DOHH2 (cell line): ENCODE measurements at regions not wholly inside any gene's neighbourhood (a gene's known extent, or its start where the extent isn't known, plus 50 kb on each side); places are given as distances from the start of the nearest gene placed in this dataset.

Source experiments
- H3F3A ChIP-seq: fragments of 200-600 bp; sonication (generic), shearing (Covaris generic); 2 replicates; pipeline ENCODE4 v1.6.0; 2016; ENCODE audit warnings: antibody characterized with exemption, mild to moderate bottlenecking; ENCODE audit not compliant: control insufficient read depth, insufficient read depth
- H3K27ac ChIP-seq: fragments of 200-600 bp; sonication (generic); 2 replicates; pipeline ENCODE4 v1.5.1; 2014; ENCODE audit warnings: low read depth, mild to moderate bottlenecking, low read length, moderate library complexity
- H3K27me3 ChIP-seq: fragments of 200-600 bp; sonication (generic); 2 replicates; pipeline ENCODE4 v1.6.1; 2014; ENCODE audit warnings: mild to moderate bottlenecking, low read length, mixed read lengths; ENCODE audit not compliant: control insufficient read depth
- H3K36me3 ChIP-seq: fragments of 200-600 bp; sonication (generic); 2 replicates; pipeline ENCODE4 v1.6.1; 2014; ENCODE audit warnings: mild to moderate bottlenecking, low read length, moderate library complexity, mixed read lengths; ENCODE audit not compliant: control insufficient read depth
- H3K4me1 ChIP-seq: fragments of 200-600 bp; sonication (generic); 2 replicates; pipeline ENCODE4 v1.6.1; 2014; ENCODE audit warnings: mild to moderate bottlenecking, low read length, mixed read lengths; ENCODE audit not compliant: control insufficient read depth
- H3K4me2 ChIP-seq: fragments of 200-600 bp; sonication (generic); 2 replicates; pipeline ENCODE4 v1.6.0; 2014; ENCODE audit warnings: mild to moderate bottlenecking, low read length, moderate library complexity
- H3K4me3 ChIP-seq: fragments of 200-600 bp; sonication (generic); 2 replicates; pipeline ENCODE4 v1.5.1; 2014; ENCODE audit warnings: mild to moderate bottlenecking, low read length, mixed read lengths
- H3K79me2 ChIP-seq: fragments of 200-600 bp; sonication (generic); 2 replicates; pipeline ENCODE4 v1.6.1; 2014; ENCODE audit warnings: mild to moderate bottlenecking, low read length, mixed read lengths; ENCODE audit not compliant: control insufficient read depth
- H3K9me2 ChIP-seq: fragments of 200-600 bp; sonication (generic); replicated peaks from 2 replicates; pipeline ENCODE4 v1.6.1; 2014; ENCODE audit warnings: mild to moderate bottlenecking, low read length, mixed read lengths; ENCODE audit not compliant: control insufficient read depth
- H3K9me3 ChIP-seq: fragments of 200-600 bp; sonication (generic); 2 replicates; pipeline ENCODE4 v1.6.1; 2014; ENCODE audit warnings: antibody characterized with exemption, low read length, mixed read lengths; ENCODE audit not compliant: control insufficient read depth, insufficient read depth
- H4K20me1 ChIP-seq: fragments of 200-600 bp; sonication (generic); 2 replicates; pipeline ENCODE4 v1.6.0; 2014; ENCODE audit warnings: low read depth, mild to moderate bottlenecking, antibody characterized with exemption, low read length, moderate library complexity; ENCODE audit not compliant: control insufficient read depth, insufficient read depth
- CTCF ChIP-seq: fragments of 200-600 bp; sonication (generic); IDR thresholded peaks from one replicate; pipeline ENCODE4 v1.5.1; 2014; ENCODE audit warnings: antibody characterized with exemption, mild to moderate bottlenecking, low read depth, low read length; ENCODE audit not compliant: poor library complexity, severe bottlenecking
- EZH2phosphoT487 ChIP-seq: fragments of 200-600 bp; sonication (generic); IDR thresholded peaks from 2 replicates; pipeline ENCODE4 v1.6.1; 2017; ENCODE audit warnings: borderline replicate concordance, mild to moderate bottlenecking, antibody characterized with exemption, low read length, moderate library complexity, mixed read lengths

- Histone ChIP-seq H3K4me2 (no peak overlapping the region), H3K36me3 (no peaks in the 10 kb centered on the region), H3K9me3 (no peaks in the 10 kb centered on the region; the same call in 1 of the 2 replicates), H3K27me3 (no peaks in the 10 kb centered on the region), H3K9me2 (no peaks in the 10 kb centered on the region), H4K20me1 (no peaks in the 10 kb centered on the region), H3K27ac (no peak overlapping the region), H3K4me1 (no peaks in the 10 kb centered on the region), H3K79me2 (no peaks in the 10 kb centered on the region), H3F3A (no peaks in the 10 kb centered on the region), H3K4me3 (no peak overlapping the region)
- TF ChIP-seq EZH2phosphoT487, result no peak
- TF ChIP-seq CTCF, result no peak
These were observed 192.8 kb upstream of the IZUMO3 start for GRCh38 chr9:24738421-24738961.

GRCh38 chr9:24731754-24732153 is 186.1 kb upstream of the IZUMO3 start:
- Histone ChIP-seq H3F3A (no peaks in the 10 kb centered on the region), H3K27ac (no peak overlapping the region), H3K4me2 (no peak overlapping the region), H3K36me3 (no peaks in the 10 kb centered on the region), H3K9me2 (no peaks in the 10 kb centered on the region), H3K4me1 (no peaks in the 10 kb centered on the region), H4K20me1 (no peaks in the 10 kb centered on the region), H3K9me3 (no peaks in the 10 kb centered on the region), H3K4me3 (no peak overlapping the region), H3K27me3 (no peaks in the 10 kb centered on the region), H3K79me2 (no peaks in the 10 kb centered on the region)
- no peak for TF ChIP-seq EZH2phosphoT487

GRCh38 chr9:24721621-24722020 is 175.9 kb upstream of the IZUMO3 start:
- no peaks in the 10 kb centered on the region for H3K79me2 ChIP-seq
- no peaks in the 10 kb centered on the region for H3K27me3 ChIP-seq
- H3K9me2 ChIP-seq, result no peaks in the 10 kb centered on the region
- no peaks in the 10 kb centered on the region for H3K36me3 ChIP-seq
- H3K27ac ChIP-seq, result no peak overlapping the region
- H3K9me3 ChIP-seq, result no peaks in the 10 kb centered on the region
- no peak overlapping the region for H3K4me2 ChIP-seq
- no peak overlapping the region for H3K4me3 ChIP-seq
- H3F3A ChIP-seq, result no peaks in the 10 kb centered on the region
- H3K4me1 ChIP-seq, result no peaks in the 10 kb centered on the region
- TF ChIP-seq CTCF (no peak), EZH2phosphoT487 (no peak)
- no peaks in the 10 kb centered on the region for H4K20me1 ChIP-seq

GRCh38 chr9:24712206-24712605 is 166.5 kb upstream of the IZUMO3 start:
- Histone ChIP-seq H3K27ac (no peak overlapping the region), H3F3A (no peaks in the 10 kb centered on the region), H3K4me3 (no peak overlapping the region), H3K4me2 (no peak overlapping the region), H3K9me3 (no peaks in the 10 kb centered on the region), H3K4me1 (no peaks in the 10 kb centered on the region), H3K36me3 (no peaks in the 10 kb centered on the region), H4K20me1 (no peaks in the 10 kb centered on the region), H3K9me2 (no peaks in the 10 kb centered on the region), H3K27me3 (no peaks in the 10 kb centered on the region), H3K79me2 (no peaks in the 10 kb centered on the region)
- TF ChIP-seq EZH2phosphoT487 (no peak), CTCF (no peak)
